Thyroid gland (tissue), 4 donors: ENCODE measurements at regions not wholly inside any gene's neighbourhood (a gene's known extent, or its start where the extent isn't known, plus 50 kb on each side); places are given as distances from the start of the nearest gene placed in this dataset.

Experiments
- DNase-seq, 2 donors: peaks; one replicate each; pipeline ENCODE4 v3.0.0-alpha.2; 2019
- H3K27ac ChIP-seq, 3 donors: fragments of 200-600 bp; sonication (generic); 1 replicate in 2 of 3; 2 replicates in 1 of 3; pipeline ENCODE4 v1.5.1; 2016 to 2019; ENCODE audit warnings: mild to moderate bottlenecking in 1 of 3, moderate library complexity in 1 of 3
- H3K27me3 ChIP-seq: fragments of 200-600 bp; sonication (generic); one replicate; pipeline ENCODE4 v1.5.1; 2019
- H3K36me3 ChIP-seq, 2 donors: fragments of 200-600 bp; sonication (generic); one replicate each; pipeline ENCODE4 v1.5.1; 2016 to 2019
- H3K4me1 ChIP-seq, 2 donors: fragments of 200-600 bp; sonication (generic); one replicate each; pipeline ENCODE4 v1.5.1; 2017 to 2019
- H3K4me3 ChIP-seq, 3 donors: fragments of 200-600 bp; sonication (generic); replicated peaks in 1 of 3; 1 replicate in 2 of 3; 2 replicates in 1 of 3; pipeline ENCODE4 v1.5.1; 2016; ENCODE audit warnings: mild to moderate bottlenecking in 1 of 3
- H3K9me3 ChIP-seq: fragments of 200-600 bp; sonication (generic); one replicate; pipeline ENCODE4 v1.5.1; 2017
- CTCF ChIP-seq, 6 experiments: fragments of 200-600 bp in 3 of 6; fragments of 450-650 bp in 3 of 6; sonication (generic) in 3 of 6; IDR thresholded peaks; one replicate each; pipeline ENCODE4 v1.5.1; 2016 to 2019; ENCODE audit warnings: antibody characterized with exemption in 6 of 6, mild to moderate bottlenecking in 2 of 6, inconsistent platforms in 1 of 6, moderate library complexity in 1 of 6
- POLR2A ChIP-seq, 2 donors: fragments of 450-650 bp; IDR thresholded peaks; one replicate each; pipeline ENCODE4 v1.6.1; 2017; ENCODE audit warnings: antibody characterized with exemption in 2 of 2, mild to moderate bottlenecking in 2 of 2, moderate library complexity in 1 of 2
- WGBS, 2 donors: methylation state at CpG; one replicate each; pipeline ENCODE4 v1.1.5; 2017; 5-methylcytosine and 5-hydroxymethylcytosine counted together
- intact Hi-C: fragments of 100-400 bp; cut with DNase I; formaldehyde crosslinking; loops from one replicate; pipeline ENCODE4 v1.15.1; 2023

- no peaks in the 10 kb centered on the region for H3K9me3 ChIP-seq
- H3K27ac ChIP-seq: no peak overlapping the region
- no peak for TF ChIP-seq POLR2A (IDR thresholded peaks at IDR 0.05)
- TF ChIP-seq CTCF (IDR thresholded peaks at IDR 0.05): peak in 3 of 6 experiments; percentile 8 to 21 (median 10)
- peak in 1 of 2 donors; percentile 15 for DNase-seq
- H3K4me1 ChIP-seq: no peaks in the 10 kb centered on the region
- H3K4me3 ChIP-seq: no peak overlapping the region
- no peaks in the 10 kb centered on the region for H3K36me3 ChIP-seq
- intact Hi-C loops: no loop called here
- H3K27me3 ChIP-seq: no peaks in the 10 kb centered on the region
- 48 to 52% methylated on average over 9 of the region's 9 CpGs for WGBS, 2 donors
These were observed 1482.5 kb upstream of the TMEM132C start for GRCh38 chr12:126784328-126784921.

GRCh38 chr12:126789963-126790362, 1477.0 kb upstream of the TMEM132C start:
- intact Hi-C loops: no loop called here

GRCh38 chr12:126791122-126791521, 1475.8 kb upstream of the TMEM132C start:
- intact Hi-C loops: no loop called here
- TF ChIP-seq CTCF (IDR thresholded peaks at IDR 0.05) (no peak), POLR2A (IDR thresholded peaks at IDR 0.05) (no peak)
- 77 to 79% methylated on average over 8 of the region's 8 CpGs for WGBS, 2 donors
- no peaks in the 10 kb centered on the region for H3K4me1 ChIP-seq
- H3K27ac ChIP-seq: no peak overlapping the region
- H3K4me3 ChIP-seq: no peak overlapping the region
- no peaks in the 10 kb centered on the region for H3K36me3 ChIP-seq
- H3K9me3 ChIP-seq: no peaks in the 10 kb centered on the region
- no peak for DNase-seq
- no peaks in the 10 kb centered on the region for H3K27me3 ChIP-seq

More at GRCh38 chr12:126789963-126790362, 1477.0 kb upstream of the TMEM132C start:
- no peaks in the 10 kb centered on the region for H3K9me3 ChIP-seq
- H3K4me3 ChIP-seq: no peak overlapping the region
- H3K27ac ChIP-seq: no peak overlapping the region
- TF ChIP-seq CTCF (IDR thresholded peaks at IDR 0.05) (no peak), POLR2A (IDR thresholded peaks at IDR 0.05) (no peak)
- no peaks in the 10 kb centered on the region for H3K4me1 ChIP-seq
- DNase-seq: no peak
- 85 to 86% methylated on average over 4 of the region's 4 CpGs for WGBS, 2 donors
- H3K36me3 ChIP-seq: no peaks in the 10 kb centered on the region
- no peaks in the 10 kb centered on the region for H3K27me3 ChIP-seq

GRCh38 chr12:126792411-126792810, 1474.6 kb upstream of the TMEM132C start:
- intact Hi-C loops: no loop called here
- no peak for DNase-seq
- WGBS, 2 donors: 84% methylated on average over 6 of the region's 6 CpGs

More at GRCh38 chr12:126792411-126792810, 1474.6 kb upstream of the TMEM132C start:
- H3K9me3 ChIP-seq: no peaks in the 10 kb centered on the region
- H3K27ac ChIP-seq: no peak overlapping the region
- no peaks in the 10 kb centered on the region for H3K27me3 ChIP-seq
- H3K4me3 ChIP-seq: no peak overlapping the region
- no peaks in the 10 kb centered on the region for H3K36me3 ChIP-seq
- TF ChIP-seq CTCF (IDR thresholded peaks at IDR 0.05): no peak
- no peak for TF ChIP-seq POLR2A (IDR thresholded peaks at IDR 0.05)
- H3K4me1 ChIP-seq: no peaks in the 10 kb centered on the region
